GM04503 (cell line): ENCODE measurements at regions not wholly inside any gene's neighbourhood (a gene's known extent, or its start where the extent isn't known, plus 50 kb on each side); places are given as distances from the start of the nearest gene placed in this dataset.

Experiments used
- DNase-seq: peaks from one replicate; pipeline ENCODE4 v3.0.0-alpha.2; 2012; ENCODE audit warnings: low read depth

DNA sequence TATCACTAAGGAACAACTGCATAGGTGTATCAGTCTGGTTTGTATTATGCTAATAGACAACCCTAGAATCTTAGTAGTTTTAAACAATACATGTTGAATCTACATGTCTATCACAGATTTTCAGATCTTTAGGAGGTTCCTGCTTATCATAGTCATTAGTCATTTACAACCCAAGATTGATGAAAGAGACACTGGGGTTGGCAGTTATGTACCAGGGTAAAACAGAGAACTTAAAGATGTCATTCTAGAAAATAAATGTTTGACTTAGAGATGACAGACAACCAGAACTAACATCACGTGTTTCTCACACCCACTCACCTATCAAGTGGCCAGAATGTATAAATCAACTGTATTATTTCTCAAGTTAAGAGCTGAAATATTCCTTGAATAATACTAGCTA is 181.9 kb downstream of the PABPC4L start:
- DNase-seq, result no peak

GRCh38 chr4:134018846-134019245 is 182.7 kb downstream of the PABPC4L start:
- peak; percentile 31 for DNase-seq

GRCh38 chr4:134001057-134001456 is 200.5 kb downstream of the PABPC4L start:
- no peak for DNase-seq

- DNase-seq, result peak; percentile 58
These were observed 204.2 kb downstream of the PABPC4L start for GRCh38 chr4:133997436-133997835.

GRCh38 chr4:133996431-133997121 is 205.0 kb downstream of the PABPC4L start:
- no peak for DNase-seq

- no peak for DNase-seq
These were observed 206.2 kb downstream of the PABPC4L start for GRCh38 chr4:133995243-133995960.

DNA sequence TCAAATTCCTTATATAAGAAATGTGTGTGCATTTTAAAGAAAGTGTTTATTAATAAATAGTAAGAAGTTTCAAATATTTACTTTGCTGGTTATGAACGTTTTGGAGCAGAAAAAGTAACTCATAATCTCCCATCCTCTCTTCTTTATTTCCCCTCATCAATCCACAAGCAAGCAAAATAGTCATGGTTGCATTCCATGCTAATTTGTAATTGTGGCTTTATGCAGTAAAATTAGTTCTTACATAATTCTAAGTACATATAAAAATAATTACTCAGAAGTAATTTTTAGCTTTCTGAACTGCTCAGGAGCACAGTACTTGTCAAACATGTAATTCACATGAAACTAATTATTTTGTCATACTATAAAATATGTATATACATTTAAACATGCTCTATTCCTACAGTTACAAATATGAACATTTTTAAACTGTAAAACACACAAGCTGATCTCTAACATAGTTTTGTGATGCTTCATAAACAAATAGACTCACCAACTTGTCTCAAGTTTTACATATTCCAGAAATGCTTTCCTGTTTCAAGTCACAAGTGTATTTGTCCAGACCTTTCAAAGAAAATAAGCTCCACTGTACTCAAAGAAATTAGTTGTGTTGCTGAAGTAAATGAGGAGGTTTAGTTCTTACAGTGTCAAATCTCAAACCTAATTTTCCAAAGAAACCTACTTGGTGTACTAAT is 218.9 kb downstream of the PABPC4L start:
- peak; percentile 31 for DNase-seq

DNA sequence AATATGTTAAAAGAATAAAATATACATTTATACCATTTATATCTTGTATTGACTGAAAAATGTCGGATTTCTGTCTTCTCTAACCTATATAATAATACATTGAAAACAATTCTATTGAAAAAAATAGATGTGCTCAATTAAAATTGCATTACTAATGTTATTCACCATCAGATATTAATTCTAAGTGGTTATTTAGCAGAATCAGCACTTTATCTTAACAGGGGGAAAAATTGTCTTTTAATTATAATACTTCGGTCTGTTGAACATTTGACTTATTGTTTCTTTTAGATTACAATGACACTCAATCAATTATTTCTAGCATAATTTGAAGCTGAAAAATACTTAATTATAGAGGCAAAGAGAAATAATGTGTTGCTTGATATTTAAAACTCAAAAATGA is 220.3 kb downstream of the PABPC4L start:
- DNase-seq, result no peak

DNA sequence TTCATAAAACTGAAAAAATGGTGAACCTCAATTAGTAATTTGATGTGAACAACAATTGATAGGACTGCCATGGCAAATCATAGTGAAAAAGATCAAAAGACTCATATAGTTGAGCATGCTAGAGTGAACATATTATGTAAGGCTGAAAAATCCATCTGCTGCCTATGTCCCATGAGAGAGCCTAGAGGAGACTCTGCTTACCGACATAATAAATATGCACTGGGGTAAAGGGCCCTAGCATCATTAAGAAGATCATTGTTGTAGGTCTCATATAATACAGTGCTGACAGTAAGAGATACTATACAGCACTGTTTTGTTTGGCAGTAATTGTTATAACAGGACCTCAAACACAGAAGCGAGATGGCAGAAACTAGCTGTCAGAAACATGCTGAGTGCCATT is 229.0 kb downstream of the PABPC4L start:
- no peak for DNase-seq

GRCh38 chr4:133969202-133969848 is 232.3 kb downstream of the PABPC4L start:
- DNase-seq, result no peak

DNA sequence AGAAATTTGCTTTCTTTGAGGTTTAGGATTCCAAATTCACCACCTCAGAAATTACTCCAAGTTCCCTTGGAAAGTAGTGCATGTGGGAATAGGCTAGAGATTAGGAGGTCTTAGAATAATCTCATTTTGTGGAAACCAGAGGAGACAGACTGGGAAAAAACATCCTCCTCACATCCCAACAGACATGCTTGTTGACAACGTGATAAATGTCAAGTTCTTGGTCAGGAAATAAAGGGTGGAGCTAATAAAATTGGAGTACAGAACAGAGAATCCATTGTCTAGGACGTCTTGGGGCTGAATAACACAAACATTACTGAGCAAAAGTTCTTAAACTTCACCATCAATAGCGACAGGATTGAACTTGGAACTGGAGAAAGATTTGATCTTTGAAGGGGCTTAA is 233.4 kb downstream of the PABPC4L start:
- DNase-seq, result no peak

DNA sequence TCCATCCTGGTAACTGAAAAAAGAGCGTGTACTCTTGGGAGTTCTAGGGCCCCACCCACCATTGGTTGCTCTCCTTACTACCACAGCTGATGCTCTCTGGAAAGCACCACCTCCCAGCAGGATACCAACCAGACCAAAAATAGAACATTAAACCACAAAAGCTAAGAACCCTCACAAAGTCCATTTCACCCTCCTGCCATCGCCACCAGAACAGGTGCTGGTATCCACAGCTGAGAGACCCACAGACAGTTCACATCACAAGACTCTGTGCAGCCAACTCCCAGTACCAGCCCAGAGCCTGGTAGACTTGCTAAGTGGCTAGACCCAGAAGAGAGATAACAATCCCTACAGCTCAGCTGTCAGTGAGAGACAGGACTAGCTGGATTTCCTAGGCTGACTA is 240.6 kb downstream of the PABPC4L start:
- no peak for DNase-seq

DNA sequence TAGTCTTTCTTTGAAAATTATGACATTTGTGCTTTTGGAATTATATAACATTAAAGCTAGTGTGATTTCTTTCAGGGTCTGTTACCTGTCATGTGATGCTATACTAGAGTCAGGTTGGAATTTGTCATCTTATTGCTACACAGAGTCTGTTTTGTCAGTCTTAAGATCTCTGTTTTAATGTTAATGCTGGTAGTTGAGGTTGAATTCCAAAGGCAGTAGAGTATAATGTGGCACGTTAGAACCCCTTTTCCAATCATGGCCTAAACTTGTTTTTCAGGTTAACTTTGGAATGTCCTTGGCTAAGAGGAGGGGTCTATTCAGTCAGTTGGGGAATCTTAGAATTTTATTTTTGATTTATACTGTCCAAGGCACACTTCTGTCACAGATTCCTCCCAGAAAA is 258.5 kb downstream of the PABPC4L start:
- DNase-seq, result no peak

DNA sequence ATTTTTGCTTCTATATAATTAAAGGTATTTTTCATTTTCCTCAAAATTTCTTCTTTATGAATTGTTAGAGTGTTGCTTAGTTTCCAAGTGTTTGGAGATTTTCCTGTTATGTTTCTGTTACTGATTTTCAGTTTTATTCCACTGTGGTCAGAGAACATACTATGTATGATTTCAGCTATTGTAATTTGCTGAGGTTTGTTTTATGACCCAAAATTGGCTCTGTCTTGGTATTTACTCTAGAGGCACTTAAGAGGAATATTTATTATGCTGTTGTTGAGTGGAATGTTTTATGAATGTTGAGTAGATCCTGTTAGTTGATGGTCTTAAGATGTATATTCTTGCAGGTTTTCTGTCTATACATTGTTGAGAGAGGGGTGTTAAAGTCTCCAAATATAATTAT is 263.5 kb downstream of the PABPC4L start:
- peak; percentile 54 for DNase-seq

DNA sequence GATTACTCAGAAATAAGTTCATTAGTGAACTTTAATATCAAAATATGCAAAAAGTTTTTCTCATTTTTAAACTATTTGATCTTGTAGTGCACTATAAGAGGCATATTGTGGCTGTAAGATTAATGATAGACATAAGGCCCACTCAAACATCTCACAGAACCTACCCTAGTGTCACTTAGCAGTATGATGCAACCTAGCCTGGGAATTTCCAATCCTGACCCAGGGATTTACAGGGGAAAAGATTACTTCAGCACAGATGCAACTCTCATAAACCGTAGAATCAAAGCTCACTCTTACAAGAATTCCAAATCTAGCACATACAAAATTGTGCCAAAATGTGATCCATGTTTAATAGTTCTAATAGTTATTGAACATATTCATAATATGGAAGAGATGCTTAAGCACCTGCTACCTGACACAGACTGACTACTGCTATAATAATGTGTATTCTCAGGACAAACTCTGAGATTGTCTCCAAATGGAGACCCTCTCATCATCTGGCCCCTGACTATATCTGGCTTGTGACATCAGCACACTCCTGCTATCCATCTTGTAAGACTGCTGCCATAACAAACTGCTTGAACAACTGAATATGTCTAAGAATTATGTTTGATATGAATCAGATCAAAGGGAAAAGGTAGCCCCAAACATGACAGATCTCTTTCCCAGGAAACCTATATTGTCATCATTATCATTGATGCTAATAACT is 271.9 kb downstream of the PABPC4L start:
- no peak for DNase-seq

GRCh38 chr4:133921280-133922195 is 280.1 kb downstream of the PABPC4L start:
- peak; percentile 15 for DNase-seq

DNA sequence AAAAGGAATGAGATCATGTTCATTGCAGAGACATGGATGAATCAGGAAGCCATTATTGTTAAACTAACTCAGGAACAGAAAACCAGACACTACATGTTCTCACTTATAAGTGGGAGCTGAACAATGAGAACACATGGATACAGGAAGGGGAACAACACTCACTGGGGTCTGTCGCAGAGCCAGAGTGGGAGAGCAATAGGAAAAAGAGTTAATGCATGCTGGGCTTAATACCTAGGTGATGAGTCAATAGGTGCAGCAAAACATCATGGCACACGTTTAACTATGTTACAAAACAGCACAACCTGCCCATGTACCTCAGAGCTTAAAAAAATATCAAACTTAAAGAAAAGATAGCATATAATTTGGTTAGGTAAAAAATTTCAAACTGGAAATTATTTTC is 281.4 kb downstream of the PABPC4L start:
- DNase-seq, result no peak

- DNase-seq, result no peak
These were observed 291.4 kb downstream of the PABPC4L start for GRCh38 chr4:133910165-133910564.

GRCh38 chr4:133903029-133903428 is 298.6 kb downstream of the PABPC4L start:
- DNase-seq, result no peak

DNA sequence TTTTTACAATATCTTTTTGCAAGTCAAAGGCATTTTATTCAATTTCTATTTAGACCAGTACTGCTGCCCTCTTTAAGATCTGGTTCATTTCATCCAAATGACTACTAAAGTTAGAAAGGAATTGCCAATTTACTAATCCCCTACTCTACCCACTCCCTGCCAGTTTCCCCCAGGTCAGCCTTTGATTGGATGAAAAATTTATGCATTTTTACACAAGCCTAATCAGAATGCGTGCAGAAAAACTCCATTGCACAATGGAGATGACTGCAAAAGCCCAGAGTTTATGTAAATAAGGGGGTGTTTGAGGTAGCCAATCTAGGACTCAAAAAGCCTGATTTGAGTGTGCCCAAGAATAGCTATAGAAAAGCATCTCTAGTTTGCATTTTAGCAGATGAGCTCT is 310.6 kb downstream of the PABPC4L start:
- no peak for DNase-seq

- DNase-seq, result no peak
These were observed 313.9 kb downstream of the PABPC4L start for GRCh38 chr4:133887723-133888122.
